MM.1S (cell line): ENCODE measurements at regions not wholly inside any gene's neighbourhood (a gene's known extent, or its start where the extent isn't known, plus 50 kb on each side); places are given as distances from the start of the nearest gene placed in this dataset.

ENCODE experiments used
- CTCF ChIP-seq: fragments of 300-600 bp; sonication (generic); IDR thresholded peaks from 2 replicates; pipeline ENCODE4 v1.5.1; 2016; ENCODE audit warnings: antibody characterized with exemption, low read length, mixed read lengths
- EZH2phosphoT487 ChIP-seq: fragments of 300-600 bp; sonication (generic); IDR thresholded peaks from 2 replicates; pipeline ENCODE4 v1.6.1; 2018; ENCODE audit warnings: antibody characterized with exemption, low read length

- TF ChIP-seq CTCF: no peak
- no peak for TF ChIP-seq EZH2phosphoT487
Observed at GRCh38 chr1:234779160-234779538, 169.2 kb upstream of the IRF2BP2 start.
